ENCODE measurements at regions not wholly inside any gene's neighbourhood (a gene's known extent, or its start where the extent isn't known, plus 50 kb on each side); places are given as distances from the start of the nearest gene placed in this dataset.

DNA sequence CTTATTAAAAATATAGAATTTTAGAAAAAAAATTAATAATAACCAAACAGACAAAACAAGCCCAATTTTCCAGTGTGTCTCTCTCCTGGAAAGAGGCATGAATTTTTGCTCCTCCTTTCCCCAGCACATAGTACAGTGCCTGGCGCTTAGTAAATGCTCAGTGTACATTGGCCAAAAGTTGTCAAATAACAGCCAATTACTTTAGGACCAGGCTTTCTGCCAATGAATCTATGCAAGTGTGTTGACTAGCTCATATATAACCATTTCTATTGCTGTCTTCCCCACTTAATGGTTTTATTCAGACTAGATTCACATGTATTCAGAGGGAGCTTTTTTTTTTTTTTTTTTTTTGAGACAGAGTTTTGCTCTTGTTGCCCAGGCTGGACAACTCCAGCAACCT, 120.1 kb upstream of the CD180 start:
- no peak overlapping the region for H3K4me3 ChIP-seq (ENCODE audit: low read depth, low read length)

DNA sequence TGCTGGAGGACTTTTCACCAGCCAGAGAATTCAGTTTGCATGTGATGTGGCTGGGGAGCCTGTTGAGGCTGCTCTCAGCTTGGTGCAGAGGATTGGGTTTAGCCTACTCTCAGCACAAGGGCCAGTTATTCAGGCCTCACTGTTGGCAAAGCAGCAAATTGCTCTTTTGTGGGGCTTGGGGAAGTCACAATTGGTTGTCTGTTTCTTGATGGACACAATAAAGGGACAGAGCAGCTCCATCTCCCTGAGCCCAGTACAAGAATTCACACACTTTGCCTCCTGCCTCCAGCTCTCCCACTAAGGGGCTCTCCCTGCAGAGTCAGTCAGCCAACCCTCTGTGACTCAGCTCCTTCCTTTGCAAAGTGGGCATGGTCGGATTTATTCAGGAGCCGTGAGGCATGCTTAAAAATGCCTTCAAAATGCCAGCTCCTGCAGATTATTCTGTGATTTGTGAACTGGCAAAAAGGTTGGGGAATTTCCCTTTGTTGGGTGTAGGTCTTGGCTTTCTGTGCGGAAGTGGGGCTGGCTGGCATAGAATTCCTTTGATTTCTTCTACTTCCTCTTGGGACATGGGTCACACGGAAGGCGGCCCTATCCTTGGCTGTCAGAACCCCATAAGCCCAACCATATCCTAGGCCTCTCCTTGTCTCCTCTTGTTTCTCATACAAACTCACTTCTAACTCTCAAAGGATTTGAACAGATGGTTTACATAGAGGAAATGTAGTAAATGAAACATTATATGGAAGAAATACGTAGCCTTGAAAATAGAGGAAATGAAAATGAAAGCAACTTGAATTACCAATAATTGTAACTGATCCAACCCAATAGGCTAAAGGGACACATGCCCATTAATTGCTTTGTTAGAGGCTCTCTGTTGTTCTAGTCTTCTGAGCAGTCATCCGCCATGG, 118.7 kb upstream of the CD180 start:
- peak; percentile 58 for DNase-seq (ENCODE audit: low read depth)
- H3K4me3 ChIP-seq (ENCODE audit: low read depth, low read length) = no peak overlapping the region
- TF ChIP-seq, protein P1, sequence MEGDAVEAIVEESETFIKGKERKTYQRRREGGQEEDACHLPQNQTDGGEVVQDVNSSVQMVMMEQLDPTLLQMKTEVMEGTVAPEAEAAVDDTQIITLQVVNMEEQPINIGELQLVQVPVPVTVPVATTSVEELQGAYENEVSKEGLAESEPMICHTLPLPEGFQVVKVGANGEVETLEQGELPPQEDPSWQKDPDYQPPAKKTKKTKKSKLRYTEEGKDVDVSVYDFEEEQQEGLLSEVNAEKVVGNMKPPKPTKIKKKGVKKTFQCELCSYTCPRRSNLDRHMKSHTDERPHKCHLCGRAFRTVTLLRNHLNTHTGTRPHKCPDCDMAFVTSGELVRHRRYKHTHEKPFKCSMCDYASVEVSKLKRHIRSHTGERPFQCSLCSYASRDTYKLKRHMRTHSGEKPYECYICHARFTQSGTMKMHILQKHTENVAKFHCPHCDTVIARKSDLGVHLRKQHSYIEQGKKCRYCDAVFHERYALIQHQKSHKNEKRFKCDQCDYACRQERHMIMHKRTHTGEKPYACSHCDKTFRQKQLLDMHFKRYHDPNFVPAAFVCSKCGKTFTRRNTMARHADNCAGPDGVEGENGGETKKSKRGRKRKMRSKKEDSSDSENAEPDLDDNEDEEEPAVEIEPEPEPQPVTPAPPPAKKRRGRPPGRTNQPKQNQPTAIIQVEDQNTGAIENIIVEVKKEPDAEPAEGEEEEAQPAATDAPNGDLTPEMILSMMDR (IDR thresholded peaks at IDR 0.05; ENCODE audit: insufficient read depth, low read length) = no peak

More for the DNA sequence above, 120.1 kb upstream of the CD180 start:
- TF ChIP-seq, protein P1 (IDR thresholded peaks at IDR 0.05; ENCODE audit: insufficient read depth, low read length) = no peak
- no peak for DNase-seq (ENCODE audit: low read depth)

DNA sequence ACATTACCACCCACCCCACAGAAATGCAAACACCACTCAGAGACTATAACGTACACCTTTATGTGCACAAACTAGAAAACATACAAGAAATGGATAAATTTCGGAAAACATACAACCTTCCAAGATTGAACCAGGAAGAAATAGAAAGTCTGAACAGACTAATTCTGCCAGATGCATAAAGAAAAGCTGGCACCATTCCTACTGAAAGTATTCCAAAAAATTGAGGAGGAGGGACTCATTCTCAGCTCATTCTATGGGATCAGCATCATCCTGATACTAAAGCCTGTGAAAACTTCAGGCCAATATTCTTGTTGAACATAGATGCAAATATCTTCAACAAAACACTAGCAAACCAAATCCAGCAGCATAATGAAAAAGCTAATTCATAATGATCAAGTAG, 115.1 kb upstream of the CD180 start:
- no peak for DNase-seq (ENCODE audit: low read depth)
- H3K4me3 ChIP-seq (ENCODE audit: low read depth, low read length) = no peak overlapping the region
- TF ChIP-seq, protein P1 (IDR thresholded peaks at IDR 0.05; ENCODE audit: insufficient read depth, low read length) = no peak

DNA sequence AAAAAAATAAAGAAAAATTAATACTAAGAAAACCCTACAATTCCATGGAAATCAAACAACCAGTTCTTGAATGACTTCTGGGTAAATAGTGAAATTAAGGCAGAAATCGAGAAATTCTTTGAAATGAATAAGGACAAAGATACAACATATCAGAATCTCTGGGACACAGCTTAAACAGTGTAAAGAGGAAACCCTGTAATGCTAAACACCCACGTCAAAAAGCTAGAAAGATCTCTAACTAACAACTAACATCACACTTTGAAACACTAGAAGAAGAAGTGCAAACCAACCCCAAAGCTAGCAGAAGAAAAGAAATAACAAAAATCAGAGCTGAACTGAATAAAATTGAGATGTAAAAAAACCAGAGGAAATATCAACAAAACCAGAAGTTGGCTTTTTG, 114.6 kb upstream of the CD180 start:
- no peak for DNase-seq (ENCODE audit: low read depth)
- TF ChIP-seq, protein P1 (IDR thresholded peaks at IDR 0.05; ENCODE audit: insufficient read depth, low read length) = no peak

DNA sequence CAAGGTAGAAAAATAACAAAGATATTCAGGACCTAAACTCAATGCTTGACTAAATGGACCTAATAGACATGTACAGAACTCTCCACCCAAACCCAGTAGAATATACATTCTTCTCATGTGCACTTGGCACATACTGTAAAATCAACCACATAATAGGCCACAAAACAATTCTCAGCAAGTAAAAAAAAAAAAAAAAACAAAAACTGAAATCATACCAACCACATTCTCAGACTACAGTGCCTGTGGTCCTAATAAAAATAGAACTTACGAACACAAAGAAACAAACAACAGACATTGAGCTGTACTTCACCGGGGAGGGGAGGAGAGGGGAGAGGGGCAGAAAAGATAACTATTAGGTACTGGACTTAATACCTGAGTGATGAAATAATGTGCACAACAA, 114.1 kb upstream of the CD180 start:
- TF ChIP-seq, protein P1 (IDR thresholded peaks at IDR 0.05; ENCODE audit: insufficient read depth, low read length) = no peak
- no peak overlapping the region for H3K4me3 ChIP-seq (ENCODE audit: low read depth, low read length)
- no peak for DNase-seq (ENCODE audit: low read depth)

More for the DNA sequence above, 114.6 kb upstream of the CD180 start:
- no peak overlapping the region for H3K4me3 ChIP-seq (ENCODE audit: low read depth, low read length)

DNA sequence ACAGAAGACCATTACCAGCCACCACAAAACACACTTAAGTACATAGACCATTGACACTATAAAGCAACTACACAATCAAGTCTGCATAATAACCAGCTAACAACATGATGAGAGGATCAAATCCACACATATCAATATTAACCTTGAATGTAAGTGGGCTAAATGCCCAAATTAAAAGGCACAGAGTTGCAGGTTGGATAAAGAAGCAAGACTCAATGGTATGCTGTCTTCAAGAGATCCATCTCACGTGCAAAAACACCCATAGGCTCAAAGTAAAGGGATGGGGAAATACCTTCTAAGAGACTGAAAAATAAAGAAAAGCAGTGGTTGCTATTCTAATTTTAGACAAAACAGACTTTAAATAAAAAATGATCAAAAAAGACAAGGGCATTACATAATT, 113.6 kb upstream of the CD180 start:
- no peak for DNase-seq (ENCODE audit: low read depth)
- TF ChIP-seq, protein P1 (IDR thresholded peaks at IDR 0.05; ENCODE audit: insufficient read depth, low read length) = no peak
- H3K4me3 ChIP-seq (ENCODE audit: low read depth, low read length) = no peak overlapping the region

All from fibroblast of the aortic adventitia (primary cell).